Iris pigment epithelial cell (primary cell): ENCODE measurements at regions not wholly inside any gene's neighbourhood (a gene's known extent, or its start where the extent isn't known, plus 50 kb on each side); places are given as distances from the start of the nearest gene placed in this dataset.

ENCODE experiments used
- DNase-seq: peaks from one replicate; pipeline ENCODE4 v3.0.0-alpha.2; 2011; ENCODE audit warnings: low read depth

- DNase-seq: no peak
Measured at GRCh38 chr1:221812088-221812752, 70.3 kb upstream of the DUSP10 start.

GRCh38 chr1:221810406-221810805 is 68.5 kb upstream of the DUSP10 start:
- peak; percentile 76 for DNase-seq

DNA sequence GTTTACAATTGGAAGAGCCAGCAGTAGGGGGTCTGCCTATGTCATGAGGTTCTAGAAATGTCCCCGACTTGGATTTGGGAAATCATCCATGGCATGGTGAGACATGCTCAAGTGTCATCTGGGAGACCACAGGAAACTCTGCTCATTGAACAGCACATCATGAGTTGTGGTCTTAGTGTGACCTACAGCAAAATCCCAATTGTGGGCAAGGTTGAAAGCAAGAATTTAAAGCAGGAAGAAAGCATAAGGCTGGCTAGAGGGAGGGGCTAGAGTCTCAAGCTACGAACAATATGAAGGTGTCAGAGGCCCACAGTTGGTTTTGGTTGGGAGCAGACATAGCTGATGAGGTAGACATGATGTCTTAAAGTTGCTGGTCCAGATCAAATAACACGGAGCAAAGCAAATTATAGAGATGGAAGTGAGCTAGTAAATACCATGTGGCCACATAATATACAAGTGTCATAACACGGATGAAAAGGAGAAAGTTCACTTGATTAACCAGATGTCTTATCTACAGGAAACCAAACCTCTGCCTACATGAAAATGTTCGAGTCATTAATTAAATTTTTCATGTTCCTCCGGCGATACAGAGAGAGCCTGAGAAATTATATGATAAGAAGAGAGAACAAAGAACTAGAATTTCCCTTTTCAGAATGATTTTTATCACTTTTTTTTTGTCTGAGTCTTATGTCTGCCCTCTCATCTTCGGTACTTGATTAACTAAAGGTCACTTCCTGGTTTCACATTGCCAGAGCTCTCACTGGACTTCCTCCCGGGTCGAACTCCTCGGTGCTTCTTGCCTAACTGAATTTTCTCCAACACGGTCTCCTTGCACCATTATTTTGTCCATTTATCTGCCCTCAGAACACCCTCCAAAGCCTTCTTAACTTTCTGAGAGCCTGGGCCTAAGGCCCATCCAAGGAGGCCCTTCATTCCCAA is 67.5 kb upstream of the DUSP10 start:
- no peak for DNase-seq

- no peak for DNase-seq
Measured at GRCh38 chr1:221806984-221807383, 65.1 kb upstream of the DUSP10 start.

GRCh38 chr1:221806236-221806635 is 64.3 kb upstream of the DUSP10 start:
- DNase-seq: no peak

DNA sequence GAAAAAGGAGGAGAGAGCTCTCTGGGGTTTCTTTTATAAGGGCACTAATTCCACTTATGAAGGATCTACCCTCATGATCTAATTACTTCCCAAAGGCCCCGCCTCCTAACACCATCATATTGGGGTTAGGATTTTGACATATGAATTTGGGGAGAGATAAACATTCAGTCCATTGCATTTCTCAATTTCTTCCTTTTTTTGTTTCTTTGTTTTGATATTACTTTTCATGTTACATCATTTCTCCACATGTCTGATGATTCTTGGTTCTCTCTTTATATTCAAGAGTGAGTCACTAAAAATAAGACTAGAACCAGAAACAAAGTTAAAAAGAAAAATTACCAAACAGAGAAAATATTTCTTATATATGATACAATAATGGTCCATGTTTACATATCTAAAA is 63.2 kb upstream of the DUSP10 start:
- no peak for DNase-seq

- DNase-seq: no peak
Measured at GRCh38 chr1:221804303-221804702, 62.4 kb upstream of the DUSP10 start.

- DNase-seq: peak; percentile 83
Measured at GRCh38 chr1:221801773-221802516, 60.1 kb upstream of the DUSP10 start.

- DNase-seq: no peak
Measured at GRCh38 chr1:221801251-221801661, 59.4 kb upstream of the DUSP10 start.

- DNase-seq: no peak
Measured at GRCh38 chr1:221800831-221801230, 58.9 kb upstream of the DUSP10 start.

DNA sequence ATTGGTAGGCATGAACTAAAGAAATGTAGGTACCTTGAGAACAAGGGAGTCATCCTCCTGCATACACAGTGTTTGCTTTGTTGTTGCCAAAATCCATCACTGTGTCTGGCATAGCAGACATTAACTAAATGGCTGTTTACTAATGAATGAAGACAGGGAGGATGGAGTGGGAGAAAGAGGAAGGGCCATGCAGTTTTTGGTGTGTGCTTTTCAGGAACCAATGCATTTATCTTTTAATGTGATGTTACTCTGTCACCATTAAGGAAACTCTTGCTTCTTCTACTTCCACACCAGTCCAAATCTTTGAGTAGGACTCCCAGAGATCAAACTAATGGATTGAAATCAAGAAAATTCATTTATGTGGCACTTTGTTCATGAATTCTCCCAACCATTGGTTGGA is 55.6 kb upstream of the DUSP10 start:
- DNase-seq: no peak

- no peak for DNase-seq
Measured at GRCh38 chr1:221796700-221797099, 54.8 kb upstream of the DUSP10 start.

DNA sequence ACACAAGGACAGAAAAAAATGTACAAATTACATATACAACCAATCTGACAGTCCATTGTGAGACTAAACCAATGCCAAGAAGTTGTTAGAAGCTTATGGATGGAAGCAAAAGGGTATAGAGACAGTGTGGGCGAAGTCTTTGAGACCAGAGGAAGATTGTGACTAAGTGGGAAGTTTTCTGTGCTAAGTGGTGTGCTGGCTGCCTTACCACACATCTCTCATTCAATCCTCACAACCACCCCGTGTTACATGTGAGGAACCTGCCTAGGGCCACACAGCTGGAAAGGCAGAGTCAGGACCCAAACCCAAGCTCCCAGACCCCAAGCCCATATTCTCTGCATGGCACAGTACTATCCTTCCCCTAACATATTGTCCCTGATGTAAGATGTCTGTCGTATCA is 53.5 kb upstream of the DUSP10 start:
- DNase-seq: no peak

- no peak for DNase-seq
Measured at GRCh38 chr1:221794935-221795334, 53.0 kb upstream of the DUSP10 start.

- DNase-seq: no peak
Measured at GRCh38 chr1:221794079-221794670, 52.3 kb upstream of the DUSP10 start.

DNA sequence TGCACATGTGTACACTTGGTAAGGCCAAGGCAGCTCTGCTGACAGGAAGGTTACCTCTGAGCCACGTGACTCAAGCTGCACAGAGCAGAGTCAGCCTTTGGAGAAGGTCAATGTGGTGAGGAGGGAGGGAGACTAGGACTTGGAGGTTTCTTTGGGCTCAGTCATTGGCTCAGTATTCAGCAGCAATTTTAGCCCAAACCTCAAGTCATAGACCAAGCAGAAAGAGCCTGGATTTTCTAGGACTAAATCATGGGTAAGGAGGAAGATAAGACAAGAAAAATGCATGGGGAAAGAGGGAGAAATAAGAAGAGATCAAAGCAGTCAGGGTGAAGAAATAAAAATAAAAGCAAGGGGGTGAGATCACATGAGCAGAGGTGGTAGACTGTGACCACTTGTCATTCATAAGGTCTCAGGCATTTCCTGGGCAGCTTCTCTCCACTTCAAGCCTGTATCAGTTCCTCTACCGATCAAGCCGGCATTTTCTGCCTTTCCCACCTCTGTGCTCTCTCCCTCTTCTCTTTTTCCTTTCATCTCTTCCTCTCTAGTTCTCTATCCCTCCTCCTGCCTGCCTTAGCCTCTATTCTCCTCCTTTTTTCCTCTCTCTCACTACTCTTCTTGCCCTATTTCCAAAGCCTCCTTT is 51.7 kb upstream of the DUSP10 start:
- DNase-seq: no peak

DNA sequence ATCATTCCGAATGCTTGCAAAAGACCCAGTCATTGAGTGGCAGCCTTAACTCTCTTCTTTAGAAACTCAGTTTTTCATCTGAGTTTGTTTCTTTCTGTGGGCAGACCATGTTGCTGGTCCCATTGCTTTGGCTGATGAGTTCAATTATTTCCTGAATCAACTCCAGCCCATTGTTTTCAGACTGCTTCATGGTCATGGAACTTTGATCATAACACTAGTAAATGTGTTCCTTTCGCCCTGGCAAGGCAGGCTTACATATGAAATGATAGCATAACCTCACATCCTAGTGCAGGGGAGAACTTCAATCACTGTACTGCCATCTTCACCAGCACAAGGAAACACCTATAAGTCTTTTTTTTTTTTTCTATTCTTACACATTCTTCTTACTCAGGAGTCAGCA is 50.0 kb upstream of the DUSP10 start:
- DNase-seq: no peak
